SK-N-SH (cell line): ENCODE measurements at regions not wholly inside any gene's neighbourhood (a gene's known extent, or its start where the extent isn't known, plus 50 kb on each side); places are given as distances from the start of the nearest gene placed in this dataset.

Source experiments
- CTCF ChIA-PET: fragments of 300-600, 350-600 bp; formaldehyde crosslinking; extraction: SDS; loops from one replicate; lab custom pipeline; 2021; lab: Yijun Ruan, JAX
- POLR2A ChIA-PET: fragments of 350-600 bp; sonication (Branson Sonifier 250); formaldehyde crosslinking; extraction: SDS; loops from one replicate; lab custom pipeline; 2020; ENCODE audit warnings: antibody characterized with exemption, inconsistent platforms; lab: Yijun Ruan, JAX
- DNase-seq: peaks from one replicate; pipeline ENCODE4 v3.0.0; 2012
- H2AFZ ChIP-seq: fragments of 200-600 bp; sonication (generic); 2 replicates; pipeline ENCODE4 v1.8.1; 2016; ENCODE audit warnings: antibody characterized with exemption, mild to moderate bottlenecking, low read depth
- H3F3A ChIP-seq: fragments of 200-600 bp; sonication (generic); replicated peaks from 2 replicates; pipeline ENCODE3; 2016; ENCODE audit warnings: antibody characterized with exemption, mild to moderate bottlenecking; ENCODE audit not compliant: insufficient read depth
- H3K27ac ChIP-seq, 2 experiments: fragments of 200-500 bp in 1 of 2; fragments of 200-600 bp in 1 of 2; sonication (Bioruptor generic) in 1 of 2; sonication (generic), shearing (Covaris generic) in 1 of 2; 2 replicates each; pipeline versions ENCODE4 v1.5.1 to v1.6.1; 2014 to 2016; ENCODE audit warnings: low read depth in 2 of 2, inconsistent platforms in 1 of 2, low read length in 1 of 2, mild to moderate bottlenecking in 1 of 2, mixed read lengths in 1 of 2
- H3K27me3 ChIP-seq: fragments of 200-600 bp; sonication (generic), shearing (Covaris generic); 2 replicates; pipeline ENCODE4 v1.6.1; 2016; ENCODE audit warnings: mixed run types; ENCODE audit not compliant: insufficient read depth
- H3K36me3 ChIP-seq, 2 experiments: fragments of 200-500 bp in 1 of 2; fragments of 200-600 bp in 1 of 2; sonication (Bioruptor generic) in 1 of 2; sonication (generic) in 1 of 2; replicated peaks in 1 of 2; 2 replicates each; pipeline versions ENCODE3 to v1.5.1; 2014 to 2016; ENCODE audit warnings: low read length in 1 of 2, mild to moderate bottlenecking in 1 of 2; ENCODE audit not compliant: insufficient read depth in 2 of 2, control insufficient read depth in 1 of 2
- H3K4me1 ChIP-seq, 2 experiments: fragments of 200-500 bp in 1 of 2; fragments of 200-600 bp in 1 of 2; sonication (Bioruptor generic) in 1 of 2; sonication (generic), shearing (Covaris generic) in 1 of 2; 2 replicates each; pipeline versions ENCODE4 v1.5.1 to v1.6.1; 2014 to 2016; ENCODE audit warnings: low read depth in 1 of 2, low read length in 1 of 2, mixed run types in 1 of 2; ENCODE audit not compliant: insufficient read depth in 2 of 2, control insufficient read depth in 1 of 2
- H3K4me2 ChIP-seq: fragments of 200-600 bp; sonication (generic), shearing (Covaris generic); 2 replicates; pipeline ENCODE4 v1.6.1; 2017; ENCODE audit warnings: mixed run types
- H3K4me3 ChIP-seq, 2 experiments: fragments of 200-500 bp in 1 of 2; fragments of 200-600 bp in 1 of 2; sonication (Bioruptor generic) in 1 of 2; sonication (generic), shearing (Covaris generic) in 1 of 2; 2 replicates each; pipeline versions ENCODE4 v1.5.1 to v1.8.1; 2014 to 2016; ENCODE audit warnings: low read depth in 2 of 2, inconsistent platforms in 1 of 2, low read length in 1 of 2, mild to moderate bottlenecking in 1 of 2, mixed read lengths in 1 of 2, moderate library complexity in 1 of 2
- H3K79me2 ChIP-seq: fragments of 200-600 bp; sonication (generic); 2 replicates; pipeline ENCODE4 v1.8.1; 2017; ENCODE audit warnings: mild to moderate bottlenecking; ENCODE audit not compliant: insufficient read depth
- H3K9ac ChIP-seq: fragments of 200-600 bp; sonication (generic); 2 replicates; pipeline ENCODE4 v1.6.1; 2017; ENCODE audit warnings: mixed run types
- H3K9me2 ChIP-seq: fragments of 200-600 bp; sonication (generic); 2 replicates; pipeline ENCODE4 v1.6.1; 2017; ENCODE audit warnings: mixed run types
- H3K9me3 ChIP-seq: fragments of 200-600 bp; sonication (generic); 2 replicates; pipeline ENCODE4 v1.6.1; 2017; ENCODE audit warnings: mixed run types, mild to moderate bottlenecking, moderate library complexity
- H4K20me1 ChIP-seq: fragments of 200-600 bp; sonication (generic); 2 replicates; pipeline ENCODE4 v1.6.1; 2017; ENCODE audit warnings: mild to moderate bottlenecking, mixed run types; ENCODE audit not compliant: insufficient read depth
- ELF1 ChIP-seq: IDR thresholded peaks from 2 replicates; pipeline ENCODE4 v1.4.0; 2012
- EZH2phosphoT487 ChIP-seq: fragments of 200-600 bp; sonication (generic); IDR thresholded peaks from 2 replicates; pipeline ENCODE4 v1.6.1; 2017; ENCODE audit warnings: low read depth, mixed run types, mild to moderate bottlenecking, antibody characterized with exemption, moderate library complexity, borderline replicate concordance
- MEF2A ChIP-seq: IDR thresholded peaks from 2 replicates; pipeline ENCODE4 v1.4.0; 2012; ENCODE audit warnings: low read depth, borderline replicate concordance
- NFIC ChIP-seq: IDR thresholded peaks from 2 replicates; pipeline ENCODE4 v1.4.0; 2012; ENCODE audit warnings: borderline replicate concordance
- NRF1 ChIP-seq: IDR thresholded peaks from 2 replicates; pipeline ENCODE4 v1.6.1; 2012; ENCODE audit warnings: low read depth, mild to moderate bottlenecking, low read length
- POLR2AphosphoS5 ChIP-seq: IDR thresholded peaks from 2 replicates; pipeline ENCODE4 v1.6.1; 2012; ENCODE audit warnings: low read depth, low read length
- RCOR1 ChIP-seq: fragments of 150-350 bp; IDR thresholded peaks from 2 replicates; pipeline ENCODE4 v1.6.1; 2017; ENCODE audit warnings: antibody characterized with exemption, low read length
- RFX5 ChIP-seq: IDR thresholded peaks from 2 replicates; pipeline ENCODE4 v1.6.1; 2012; ENCODE audit warnings: mild to moderate bottlenecking, improper control_type of control experiment, low read length
- SIN3A ChIP-seq: IDR thresholded peaks from 2 replicates; pipeline ENCODE4 v1.6.1; 2012; ENCODE audit warnings: low read depth, mild to moderate bottlenecking, low read length, moderate library complexity, borderline replicate concordance
- TAF1 ChIP-seq: IDR thresholded peaks from 2 replicates; pipeline ENCODE4 v1.6.1; 2012; ENCODE audit warnings: low read depth, mild to moderate bottlenecking, low read length, moderate library complexity, borderline replicate concordance
- TEAD4 ChIP-seq: IDR thresholded peaks from 2 replicates; pipeline ENCODE4 v1.4.0; 2012; ENCODE audit warnings: mild to moderate bottlenecking, borderline replicate concordance; ENCODE audit not compliant: insufficient read depth
- YY1 ChIP-seq: IDR thresholded peaks from 2 replicates; pipeline ENCODE4 v1.4.0; 2012; ENCODE audit warnings: low read depth, mild to moderate bottlenecking
- WGBS: methylation state at CpG from one replicate; pipeline ENCODE4 v1.1.6; 2017; ENCODE audit warnings: low lambda C conversion rate; 5-methylcytosine and 5-hydroxymethylcytosine counted together
- TF ChIP-seq, protein P1 (sequence below): IDR thresholded peaks from 2 replicates; pipeline ENCODE4 v1.6.1; 2012; ENCODE audit warnings: mild to moderate bottlenecking, low read depth, low read length, moderate library complexity
- TF ChIP-seq, protein P2 (sequence below): fragments of 150-350 bp; IDR thresholded peaks from 2 replicates; pipeline ENCODE4 v1.6.1; 2016; ENCODE audit warnings: mild to moderate bottlenecking, low read depth, low read length
- TF ChIP-seq, protein P3 (sequence below): fragments of 150-350 bp; IDR thresholded peaks from 2 replicates; pipeline ENCODE4 v1.6.1; 2017; ENCODE audit warnings: antibody characterized with exemption, low read length, low read depth, borderline replicate concordance

DNA sequence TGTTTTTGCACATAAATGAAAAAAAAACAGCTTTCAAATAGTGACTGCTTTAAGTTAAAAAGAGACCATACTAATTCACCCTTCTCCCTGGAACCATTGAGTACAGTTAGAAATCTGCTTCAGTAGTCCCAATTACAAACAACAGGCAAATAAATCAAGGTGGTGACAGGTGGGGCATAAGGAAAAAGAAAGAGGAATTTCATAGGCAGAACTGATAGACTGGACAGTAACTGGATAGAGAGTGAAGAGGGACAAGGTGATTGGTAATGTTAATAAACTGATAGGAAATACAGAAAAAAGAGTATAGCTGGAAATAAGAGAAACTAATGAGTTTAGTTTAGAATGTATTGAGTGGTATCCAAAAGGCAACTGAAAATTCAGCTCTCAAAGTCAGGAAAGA lies 56.0 kb downstream of the SLC41A2 start:
- ChIA-PET POLR2A (no interaction called here), CTCF (interaction anchor here (1.0 to 1.1 kb wide), 2 partner anchors 19 to 520 kb away, joined by 4 to 6 read pairs; no protein-coding TSS in a partner anchor)
- no peaks in the 10 kb centered on the region for H3K9me3 ChIP-seq

DNA sequence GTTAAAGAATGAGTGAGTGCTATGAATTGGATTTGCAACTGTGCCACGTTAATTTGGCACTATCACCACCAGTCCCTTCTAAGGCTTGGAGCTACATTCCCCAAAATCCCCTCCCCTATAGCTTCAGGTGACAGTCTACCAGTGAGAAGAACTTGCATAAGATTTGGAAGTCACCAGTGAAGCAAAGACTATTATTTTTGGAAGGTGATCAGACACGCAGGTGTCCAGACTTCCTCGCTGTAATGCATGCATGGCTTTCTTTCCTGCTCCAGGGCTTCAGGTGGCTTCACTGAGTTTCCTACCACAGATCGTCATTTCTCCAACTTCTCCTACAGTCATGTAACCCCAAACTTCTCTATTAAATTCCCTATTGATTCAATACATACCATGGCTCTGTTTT lies 61.4 kb downstream of the SLC41A2 start:
- POLR2A ChIA-PET: no interaction called here
- 83% methylated on average over 4 of the region's 4 CpGs for WGBS

More for the DNA sequence above, 56.0 kb downstream of the SLC41A2 start:
- H3K79me2 ChIP-seq: no peaks in the 10 kb centered on the region
- peaks cover 0 to 3% of the 10 kb centered on the region in 2 experiments for H3K36me3 ChIP-seq
- DNase-seq: no peak
- no peaks in the 10 kb centered on the region for H3K4me1 ChIP-seq
- H3K4me3 ChIP-seq: no peak overlapping the region
- no peak overlapping the region for H3K27ac ChIP-seq
- no peaks in the 10 kb centered on the region for H3K9me2 ChIP-seq
- TF ChIP-seq RFX5: no peak
- no peak for TF ChIP-seq YY1
- TF ChIP-seq, protein P1, sequence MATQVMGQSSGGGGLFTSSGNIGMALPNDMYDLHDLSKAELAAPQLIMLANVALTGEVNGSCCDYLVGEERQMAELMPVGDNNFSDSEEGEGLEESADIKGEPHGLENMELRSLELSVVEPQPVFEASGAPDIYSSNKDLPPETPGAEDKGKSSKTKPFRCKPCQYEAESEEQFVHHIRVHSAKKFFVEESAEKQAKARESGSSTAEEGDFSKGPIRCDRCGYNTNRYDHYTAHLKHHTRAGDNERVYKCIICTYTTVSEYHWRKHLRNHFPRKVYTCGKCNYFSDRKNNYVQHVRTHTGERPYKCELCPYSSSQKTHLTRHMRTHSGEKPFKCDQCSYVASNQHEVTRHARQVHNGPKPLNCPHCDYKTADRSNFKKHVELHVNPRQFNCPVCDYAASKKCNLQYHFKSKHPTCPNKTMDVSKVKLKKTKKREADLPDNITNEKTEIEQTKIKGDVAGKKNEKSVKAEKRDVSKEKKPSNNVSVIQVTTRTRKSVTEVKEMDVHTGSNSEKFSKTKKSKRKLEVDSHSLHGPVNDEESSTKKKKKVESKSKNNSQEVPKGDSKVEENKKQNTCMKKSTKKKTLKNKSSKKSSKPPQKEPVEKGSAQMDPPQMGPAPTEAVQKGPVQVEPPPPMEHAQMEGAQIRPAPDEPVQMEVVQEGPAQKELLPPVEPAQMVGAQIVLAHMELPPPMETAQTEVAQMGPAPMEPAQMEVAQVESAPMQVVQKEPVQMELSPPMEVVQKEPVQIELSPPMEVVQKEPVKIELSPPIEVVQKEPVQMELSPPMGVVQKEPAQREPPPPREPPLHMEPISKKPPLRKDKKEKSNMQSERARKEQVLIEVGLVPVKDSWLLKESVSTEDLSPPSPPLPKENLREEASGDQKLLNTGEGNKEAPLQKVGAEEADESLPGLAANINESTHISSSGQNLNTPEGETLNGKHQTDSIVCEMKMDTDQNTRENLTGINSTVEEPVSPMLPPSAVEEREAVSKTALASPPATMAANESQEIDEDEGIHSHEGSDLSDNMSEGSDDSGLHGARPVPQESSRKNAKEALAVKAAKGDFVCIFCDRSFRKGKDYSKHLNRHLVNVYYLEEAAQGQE: no peak
- no peak for TF ChIP-seq SIN3A
- no peak for TF ChIP-seq MEF2A
- TF ChIP-seq EZH2phosphoT487: no peak
- TF ChIP-seq, protein P2, sequence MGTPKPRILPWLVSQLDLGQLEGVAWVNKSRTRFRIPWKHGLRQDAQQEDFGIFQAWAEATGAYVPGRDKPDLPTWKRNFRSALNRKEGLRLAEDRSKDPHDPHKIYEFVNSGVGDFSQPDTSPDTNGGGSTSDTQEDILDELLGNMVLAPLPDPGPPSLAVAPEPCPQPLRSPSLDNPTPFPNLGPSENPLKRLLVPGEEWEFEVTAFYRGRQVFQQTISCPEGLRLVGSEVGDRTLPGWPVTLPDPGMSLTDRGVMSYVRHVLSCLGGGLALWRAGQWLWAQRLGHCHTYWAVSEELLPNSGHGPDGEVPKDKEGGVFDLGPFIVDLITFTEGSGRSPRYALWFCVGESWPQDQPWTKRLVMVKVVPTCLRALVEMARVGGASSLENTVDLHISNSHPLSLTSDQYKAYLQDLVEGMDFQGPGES: no peak
- TF ChIP-seq RCOR1: no peak
- TF ChIP-seq NFIC: no peak
- TF ChIP-seq TEAD4: no peak
- no peak for TF ChIP-seq POLR2AphosphoS5
- no peak for TF ChIP-seq NRF1
- TF ChIP-seq, protein P3, sequence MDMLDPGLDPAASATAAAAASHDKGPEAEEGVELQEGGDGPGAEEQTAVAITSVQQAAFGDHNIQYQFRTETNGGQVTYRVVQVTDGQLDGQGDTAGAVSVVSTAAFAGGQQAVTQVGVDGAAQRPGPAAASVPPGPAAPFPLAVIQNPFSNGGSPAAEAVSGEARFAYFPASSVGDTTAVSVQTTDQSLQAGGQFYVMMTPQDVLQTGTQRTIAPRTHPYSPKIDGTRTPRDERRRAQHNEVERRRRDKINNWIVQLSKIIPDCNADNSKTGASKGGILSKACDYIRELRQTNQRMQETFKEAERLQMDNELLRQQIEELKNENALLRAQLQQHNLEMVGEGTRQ: no peak
- H3K9ac ChIP-seq: no peak overlapping the region
- no peak overlapping the region for H2AFZ ChIP-seq
- no peaks in the 10 kb centered on the region for H3F3A ChIP-seq
- no peaks in the 10 kb centered on the region for H3K27me3 ChIP-seq
- H3K4me2 ChIP-seq: no peak overlapping the region
- H4K20me1 ChIP-seq: no peaks in the 10 kb centered on the region

More for the DNA sequence above, 61.4 kb downstream of the SLC41A2 start:
- no peak for DNase-seq
- H3K79me2 ChIP-seq: no peaks in the 10 kb centered on the region
- H3K27me3 ChIP-seq: no peaks in the 10 kb centered on the region
- H3K4me3 ChIP-seq: no peak overlapping the region
- CTCF ChIA-PET: no interaction called here
- H3K27ac ChIP-seq: no peak overlapping the region
- H3K36me3 ChIP-seq: peaks cover 0 to 3% of the 10 kb centered on the region in 2 experiments
- H2AFZ ChIP-seq: no peak overlapping the region
- H3F3A ChIP-seq: peaks cover 7% of the 10 kb centered on the region
- no peaks in the 10 kb centered on the region for H3K9me2 ChIP-seq
- H3K4me1 ChIP-seq: no peaks in the 10 kb centered on the region
- H3K9me3 ChIP-seq: no peaks in the 10 kb centered on the region
- TF ChIP-seq ELF1 (no peak), TAF1 (no peak), SIN3A (no peak)
- TF ChIP-seq, all 33 proteins: peak for 0
- no peak overlapping the region for H3K4me2 ChIP-seq
- H3K9ac ChIP-seq: no peak overlapping the region
- no peaks in the 10 kb centered on the region for H4K20me1 ChIP-seq
